OCI-LY7 (cell line): ENCODE measurements at regions not wholly inside any gene's neighbourhood (a gene's known extent, or its start where the extent isn't known, plus 50 kb on each side); places are given as distances from the start of the nearest gene placed in this dataset.

Experiments used
- BruUV-seq: library from RNA; stranded (reverse); fragments of 400-500 nt; replicated peaks from 2 replicates; lab custom pipeline; 2021; lab: Mats Ljungman, UMichigan
- CTCF ChIA-PET: fragments of 300-600 bp; sonication (Branson Sonifier 250); formaldehyde crosslinking; loops from one replicate; lab custom pipeline; 2022; ENCODE audit warnings: antibody characterized with exemption; ENCODE audit not compliant: unreplicated experiment; lab: Charles Lee
- POLR2A ChIA-PET: fragments of 300-600 bp; sonication (Branson Sonifier 250); formaldehyde crosslinking; loops from one replicate; lab custom pipeline; 2022; ENCODE audit warnings: antibody characterized with exemption; lab: Charles Lee
- DNase-seq: peaks from one replicate; pipeline ENCODE4 v3.0.0-alpha.2; 2015; ENCODE audit warnings: low spot score
- H2AFZ ChIP-seq: fragments of 200-600 bp; sonication (generic), shearing (Covaris generic); 2 replicates; pipeline ENCODE4 v1.6.1; 2014; ENCODE audit warnings: mild to moderate bottlenecking, antibody characterized with exemption, low read length, moderate library complexity
- H3K27ac ChIP-seq: fragments of 200-600 bp; sonication (generic); 2 replicates; pipeline ENCODE4 v1.5.1; 2014; ENCODE audit warnings: mixed run types, low read depth, mild to moderate bottlenecking, moderate library complexity, low read length, inconsistent platforms; ENCODE audit not compliant: poor library complexity, severe bottlenecking
- H3K36me3 ChIP-seq: fragments of 200-600 bp; sonication (generic); 2 replicates; pipeline ENCODE4 v1.6.1; 2014; ENCODE audit warnings: mild to moderate bottlenecking, antibody characterized with exemption, low read length, moderate library complexity, mixed read lengths; ENCODE audit not compliant: insufficient read depth
- H3K4me1 ChIP-seq: fragments of 200-600 bp; sonication (generic); 2 replicates; pipeline ENCODE4 v1.5.1; 2014; ENCODE audit warnings: mild to moderate bottlenecking, low read length; ENCODE audit not compliant: insufficient read depth, poor library complexity, severe bottlenecking
- H3K4me2 ChIP-seq: fragments of 200-600 bp; sonication (generic); 2 replicates; pipeline ENCODE4 v1.6.1; 2014; ENCODE audit warnings: mild to moderate bottlenecking, low read length
- H3K4me3 ChIP-seq: fragments of 200-600 bp; sonication (generic); 2 replicates; pipeline ENCODE4 v1.5.1; 2014; ENCODE audit warnings: mild to moderate bottlenecking, low read depth, low read length; ENCODE audit not compliant: poor library complexity, severe bottlenecking
- H3K79me2 ChIP-seq: fragments of 200-600 bp; sonication (generic); 2 replicates; pipeline ENCODE4 v1.6.1; 2016; ENCODE audit warnings: low read depth, mild to moderate bottlenecking, low read length, moderate library complexity, mixed read lengths; ENCODE audit not compliant: insufficient read depth
- H3K9me2 ChIP-seq: fragments of 200-600 bp; sonication (generic); 2 replicates; pipeline ENCODE4 v1.6.1; 2016; ENCODE audit warnings: mild to moderate bottlenecking, low read length, mixed read lengths; ENCODE audit not compliant: insufficient read depth
- H3K9me3 ChIP-seq: fragments of 200-600 bp; sonication (generic); 2 replicates; pipeline ENCODE4 v1.6.1; 2014; ENCODE audit warnings: mild to moderate bottlenecking, mixed run types, low read length, mixed read lengths
- H4K20me1 ChIP-seq: fragments of 200-600 bp; sonication (generic); 2 replicates; pipeline ENCODE4 v1.6.1; 2014; ENCODE audit warnings: mild to moderate bottlenecking, antibody characterized with exemption, low read length, moderate library complexity, mixed read lengths; ENCODE audit not compliant: insufficient read depth
- EZH2phosphoT487 ChIP-seq: fragments of 200-600 bp; sonication (generic); IDR thresholded peaks from 2 replicates; pipeline ENCODE4 v1.6.1; 2018; ENCODE audit warnings: low read depth, borderline replicate concordance, mild to moderate bottlenecking, mixed run types, antibody characterized with exemption, low read length, moderate library complexity, mixed read lengths
- intact Hi-C: fragments of 100-400 bp; cut with micrococcal nuclease; formaldehyde crosslinking; loops from one replicate; pipeline ENCODE4 v1.10.0; 2022; ENCODE audit not compliant: unreplicated experiment
- TF ChIP-seq, protein P1 (sequence below): fragments of 200-600 bp; sonication (generic); conservative IDR thresholded peaks from 2 replicates; pipeline ENCODE4 v1.5.1; 2014; ENCODE audit warnings: mild to moderate bottlenecking, antibody characterized with exemption, low read length, moderate library complexity, mixed read lengths

DNA sequence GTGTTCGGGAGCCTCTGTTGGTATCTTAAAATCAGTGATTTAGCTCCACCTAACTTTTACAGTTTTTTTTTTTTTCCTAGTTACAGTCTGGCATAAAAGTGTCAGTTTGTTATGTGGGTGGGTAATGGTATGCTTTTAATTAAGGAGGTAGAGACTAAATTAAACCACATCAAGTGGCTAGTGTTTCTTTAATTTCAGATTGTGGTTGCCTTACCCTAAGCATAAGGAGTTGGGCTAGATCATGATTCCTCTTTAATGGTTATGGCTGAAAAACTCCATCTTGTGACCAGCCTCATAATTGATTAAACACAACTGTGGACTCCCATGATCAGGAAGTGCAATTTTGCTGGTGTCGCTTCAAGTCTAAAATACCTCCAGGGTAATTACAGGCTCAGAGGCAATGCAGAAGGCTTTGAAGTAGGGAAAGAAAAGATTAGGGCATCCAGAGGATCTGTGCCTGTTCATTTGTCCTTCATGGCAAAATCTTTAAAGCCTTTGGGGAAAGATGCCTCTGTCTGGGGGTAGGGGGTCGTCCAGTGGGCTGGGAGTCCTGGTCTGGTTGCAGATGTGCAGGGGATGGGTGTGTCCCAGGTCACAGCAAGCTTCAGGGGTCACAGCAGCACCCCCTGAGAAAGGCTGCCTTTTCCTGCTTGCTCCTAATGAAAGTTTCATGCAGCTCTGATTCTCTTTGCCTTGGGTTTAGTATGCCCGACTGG lies 579.2 kb downstream of the BCL11A start:
- intact Hi-C loops: no loop called here
- H4K20me1 ChIP-seq: no peaks in the 10 kb centered on the region

DNA sequence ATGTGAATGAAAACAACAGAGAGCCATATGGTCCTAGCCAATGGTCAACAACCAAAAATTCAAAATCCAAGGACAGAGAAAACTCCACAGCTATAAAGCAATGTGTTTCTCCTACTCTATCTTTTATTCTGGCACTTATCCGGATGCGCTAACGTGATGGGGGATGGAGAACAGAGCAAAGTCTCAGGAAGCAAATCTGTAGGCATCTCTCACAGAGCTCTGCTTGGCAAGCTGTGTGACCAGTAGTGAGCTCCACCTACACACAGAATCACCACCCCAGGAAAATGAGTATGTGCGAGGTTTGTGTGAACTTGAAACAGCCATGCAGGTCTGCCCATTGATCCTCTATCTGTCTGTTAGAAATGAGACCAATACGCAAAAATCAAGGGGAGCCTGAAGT lies 584.3 kb downstream of the BCL11A start:
- ChIA-PET POLR2A (interaction anchor here (0.9 kb wide), 1 partner anchor 11 kb away, joined by 4 read pairs; no protein-coding TSS in a partner anchor), CTCF (no interaction called here)
- BruUV-seq: no TSS peak

More for the DNA sequence above, 579.2 kb downstream of the BCL11A start:
- Histone ChIP-seq H3K36me3 (no peaks in the 10 kb centered on the region), H3K4me2 (no peak overlapping the region), H3K9me2 (no peaks in the 10 kb centered on the region), H3K27ac (no peak overlapping the region), H3K4me1 (no peaks in the 10 kb centered on the region), H3K79me2 (no peaks in the 10 kb centered on the region), H2AFZ (no peak overlapping the region), H3K9me3 (no peaks in the 10 kb centered on the region), H3K4me3 (no peak overlapping the region)
- ChIA-PET CTCF (no interaction called here), POLR2A (no interaction called here)
- BruUV-seq: no TSS peak
- TF ChIP-seq, protein P1, sequence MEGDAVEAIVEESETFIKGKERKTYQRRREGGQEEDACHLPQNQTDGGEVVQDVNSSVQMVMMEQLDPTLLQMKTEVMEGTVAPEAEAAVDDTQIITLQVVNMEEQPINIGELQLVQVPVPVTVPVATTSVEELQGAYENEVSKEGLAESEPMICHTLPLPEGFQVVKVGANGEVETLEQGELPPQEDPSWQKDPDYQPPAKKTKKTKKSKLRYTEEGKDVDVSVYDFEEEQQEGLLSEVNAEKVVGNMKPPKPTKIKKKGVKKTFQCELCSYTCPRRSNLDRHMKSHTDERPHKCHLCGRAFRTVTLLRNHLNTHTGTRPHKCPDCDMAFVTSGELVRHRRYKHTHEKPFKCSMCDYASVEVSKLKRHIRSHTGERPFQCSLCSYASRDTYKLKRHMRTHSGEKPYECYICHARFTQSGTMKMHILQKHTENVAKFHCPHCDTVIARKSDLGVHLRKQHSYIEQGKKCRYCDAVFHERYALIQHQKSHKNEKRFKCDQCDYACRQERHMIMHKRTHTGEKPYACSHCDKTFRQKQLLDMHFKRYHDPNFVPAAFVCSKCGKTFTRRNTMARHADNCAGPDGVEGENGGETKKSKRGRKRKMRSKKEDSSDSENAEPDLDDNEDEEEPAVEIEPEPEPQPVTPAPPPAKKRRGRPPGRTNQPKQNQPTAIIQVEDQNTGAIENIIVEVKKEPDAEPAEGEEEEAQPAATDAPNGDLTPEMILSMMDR: no peak
- no peak for TF ChIP-seq EZH2phosphoT487
- no peak for DNase-seq

DNA sequence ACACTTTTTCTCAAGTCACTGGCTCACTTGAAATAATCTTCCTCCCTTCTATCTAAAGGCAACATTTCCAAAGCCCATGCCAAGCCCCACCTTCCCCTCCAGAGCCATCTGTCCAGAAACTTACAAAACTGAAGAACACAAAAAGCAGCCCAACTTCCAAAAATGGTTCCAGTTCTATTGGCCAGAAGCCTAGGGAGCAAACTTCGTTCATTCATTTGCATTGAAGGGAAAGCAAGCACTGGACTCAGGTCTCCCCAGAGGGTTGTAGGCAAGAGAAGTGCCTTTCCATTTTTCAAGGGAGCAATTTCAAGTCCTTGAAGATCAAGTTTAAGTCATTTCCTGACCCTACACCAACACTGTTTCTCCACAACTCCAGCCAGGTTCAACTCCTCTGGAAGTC lies 585.0 kb downstream of the BCL11A start:
- intact Hi-C loops: no loop called here
- Histone ChIP-seq H3K9me3 (no peaks in the 10 kb centered on the region), H2AFZ (no peak overlapping the region), H3K27ac (no peak overlapping the region), H3K36me3 (no peaks in the 10 kb centered on the region), H3K79me2 (no peaks in the 10 kb centered on the region), H3K9me2 (no peaks in the 10 kb centered on the region), H3K4me2 (no peak overlapping the region), H3K4me1 (no peaks in the 10 kb centered on the region), H4K20me1 (no peaks in the 10 kb centered on the region), H3K4me3 (no peak overlapping the region)
- POLR2A ChIA-PET: interaction anchor here (0.5 to 0.9 kb wide), 3 partner anchors 10 to 146 kb away, joined by 3 to 6 read pairs (median 4); no protein-coding TSS in a partner anchor
- TF ChIP-seq EZH2phosphoT487: no peak
- TF ChIP-seq, protein P1: no peak
- CTCF ChIA-PET: no interaction called here
- no peak for DNase-seq
- no TSS peak for BruUV-seq

More for the DNA sequence above, 584.3 kb downstream of the BCL11A start:
- Histone ChIP-seq H3K9me3 (no peaks in the 10 kb centered on the region), H3K4me3 (no peak overlapping the region), H3K36me3 (no peaks in the 10 kb centered on the region), H3K27ac (no peak overlapping the region), H3K9me2 (no peaks in the 10 kb centered on the region), H2AFZ (no peak overlapping the region), H3K79me2 (no peaks in the 10 kb centered on the region), H4K20me1 (no peaks in the 10 kb centered on the region), H3K4me2 (no peak overlapping the region), H3K4me1 (no peaks in the 10 kb centered on the region)
- TF ChIP-seq, protein P1: no peak
- TF ChIP-seq EZH2phosphoT487: no peak
- no peak for DNase-seq
- intact Hi-C loops: no loop called here
